ENCODE measurements at regions not wholly inside any gene's neighbourhood (a gene's known extent, or its start where the extent isn't known, plus 50 kb on each side); places are given as distances from the start of the nearest gene placed in this dataset.

DNA sequence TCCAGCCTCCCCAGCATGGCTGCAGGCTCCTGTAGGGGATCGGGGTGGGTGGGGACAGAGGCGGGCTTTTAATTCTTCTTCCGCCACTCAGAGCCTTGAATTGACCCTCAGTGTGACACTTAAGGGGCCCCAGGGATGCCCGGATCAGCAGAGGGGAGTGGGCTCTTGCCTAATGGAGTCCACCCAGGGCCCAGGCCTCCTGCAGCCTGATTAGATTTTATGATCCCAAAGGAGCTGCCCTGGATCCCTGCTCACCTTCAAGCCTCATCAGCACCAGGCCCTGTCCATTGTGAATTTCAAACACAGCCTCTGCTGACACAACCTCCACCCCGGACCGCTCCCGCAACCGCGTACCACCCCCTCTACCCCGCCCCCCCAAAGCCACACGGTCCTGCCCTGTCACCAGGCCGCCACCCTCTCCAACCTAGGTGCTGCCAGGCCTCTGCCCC lies 214.1 kb upstream of the IER5L start:
- CTCF ChIA-PET (ENCODE audit: partially characterized antibody), result interaction anchor here (1.0 to 1.5 kb wide), 4 partner anchors 22 to 219 kb away, joined by 3 to 5 read pairs (median 3); no protein-coding TSS in a partner anchor
- TF ChIP-seq RXRA (IDR thresholded peaks at IDR 0.05; ENCODE audit: insufficient read depth, low read depth, low read length) (no peak), CTCF (IDR thresholded peaks at IDR 0.05; ENCODE audit: control extremely low read depth in 1 of 3, insufficient read depth in 1 of 3, low read depth in 1 of 3, low read length in 3 of 3) (no peak), RFX5 (IDR thresholded peaks at IDR 0.05; ENCODE audit: borderline replicate concordance, low read depth, low read length) (no peak), SIX5 (IDR thresholded peaks at IDR 0.05; ENCODE audit: low read depth, low read length) (no peak), JUN (IDR thresholded peaks at IDR 0.05; ENCODE audit: low read depth, low read length) (no peak), SP1 (IDR thresholded peaks at IDR 0.05; ENCODE audit: low read depth, low read length) (no peak), KDM4A (IDR thresholded peaks at IDR 0.05; ENCODE audit: low read depth, low read length, severe bottlenecking) (no peak), POLR2AphosphoS5 (IDR thresholded peaks at IDR 0.05; ENCODE audit: low read depth, low read length) (no peak), BRCA1 (IDR thresholded peaks at IDR 0.05; ENCODE audit: low read depth, low read length) (no peak), ATF3 (IDR thresholded peaks at IDR 0.05; ENCODE audit: insufficient read depth, low read depth, low read length) (no peak), SUZ12 (IDR thresholded peaks at IDR 0.05; ENCODE audit: low read length) (no peak), TEAD4 (IDR thresholded peaks at IDR 0.05; ENCODE audit: low read depth, low read length) (no peak)

More for the DNA sequence above, 214.1 kb upstream of the IER5L start:
- H2BK12ac ChIP-seq (ENCODE audit: low read depth, low read length), result no peak overlapping the region
- H3K27me3 ChIP-seq (replicated peaks in 1 of 4; ENCODE audit: control insufficient read depth in 3 of 4, extremely low read depth in 1 of 4, insufficient read depth in 3 of 4, low read length in 3 of 4), result peaks cover 0 to 2% (median 0%) of the 10 kb centered on the region in 4 experiments; a peak in 1 of 7 replicates
- 71% methylated on average over 4 of the region's 12 CpGs; no CpG with 5 or more reads in 1 of the 2 experiments for WGBS, 2 experiments (ENCODE audit: extremely low coverage in 1 of 2, insufficient coverage in 1 of 2, insufficient read length in 1 of 2, insufficient replicate concordance in 2 of 2, low coverage in 1 of 2, low lambda C conversion rate in 2 of 2, missing lambda C conversion rate in 1 of 2)
- H3K36me3 ChIP-seq (ENCODE audit: control insufficient read depth in 2 of 4, insufficient read depth in 4 of 4, low read length in 3 of 4), result no peaks in the 10 kb centered on the region
- no peak overlapping the region for H2AK5ac ChIP-seq (ENCODE audit: low read depth, low read length)
- FAIRE-seq (no peak), DNase-seq (ENCODE audit: low read depth in 1 of 2, low spot score in 2 of 2) (no peak)
- H3K79me2 ChIP-seq (ENCODE audit: control insufficient read depth in 1 of 2, insufficient read depth in 2 of 2, low read length in 2 of 2), result no peaks in the 10 kb centered on the region
- H2BK5ac ChIP-seq (ENCODE audit: low read depth, low read length), result no peak overlapping the region
- H3K9ac ChIP-seq (replicated peaks in 1 of 4; ENCODE audit: extremely low read depth in 1 of 4, low read depth in 3 of 4, low read length in 3 of 4), result no peak overlapping the region
- H4K20me1 ChIP-seq (replicated peaks in 1 of 2; ENCODE audit: control insufficient read depth in 1 of 2, insufficient read depth in 2 of 2, low read length in 2 of 2), result no peaks in the 10 kb centered on the region
- H3K79me1 ChIP-seq (ENCODE audit: low read depth, low read length), result no peaks in the 10 kb centered on the region
- no peak overlapping the region for H3K14ac ChIP-seq (ENCODE audit: insufficient read length)
- no peak overlapping the region for H4K8ac ChIP-seq (ENCODE audit: extremely low read depth, insufficient read depth, low read length)
- H3K9me3 ChIP-seq (ENCODE audit: insufficient read depth in 2 of 2, low read depth in 1 of 2, low read length in 1 of 2), result no peaks in the 10 kb centered on the region
- H2BK15ac ChIP-seq (ENCODE audit: low read length), result no peak overlapping the region
- POLR2A ChIA-PET (ENCODE audit: partially characterized antibody), result interaction anchor here (1.4 kb wide), 2 partner anchors 9 to 31 kb away, joined by 3 to 6 read pairs; no protein-coding TSS in a partner anchor
- H3K4me1 ChIP-seq (replicated peaks in 1 of 4; ENCODE audit: control insufficient read depth in 3 of 4, insufficient read depth in 4 of 4, low read length in 3 of 4), result peaks cover 0 to 7% (median 0%) of the 10 kb centered on the region in 4 experiments; a peak in 2 of 7 replicates
- H2BK120ac ChIP-seq (replicated peaks; ENCODE audit: low read depth, low read length), result no peak overlapping the region
- H3K4me2 ChIP-seq (ENCODE audit: insufficient read depth in 1 of 2, low read depth in 2 of 2, low read length in 2 of 2), result no peak overlapping the region
- no peak overlapping the region for H4K91ac ChIP-seq (replicated peaks; ENCODE audit: insufficient read length, low read length)
- no peak overlapping the region for H3K4me3 ChIP-seq (ENCODE audit: extremely low read depth in 1 of 4, insufficient read depth in 2 of 4, low read depth in 3 of 4, low read length in 4 of 4)
- no peak overlapping the region for H3K27ac ChIP-seq (ENCODE audit: low read depth, low read length)
- no peak overlapping the region for H2AFZ ChIP-seq (ENCODE audit: low read length)
- no peak overlapping the region for H3K23ac ChIP-seq (ENCODE audit: insufficient read length)
- H3K18ac ChIP-seq (ENCODE audit: extremely low read depth, low read length), result no peak overlapping the region
- no peak overlapping the region for H3K4ac ChIP-seq (replicated peaks; ENCODE audit: insufficient read length, low read depth, low read length)
- H3K23me2 ChIP-seq (ENCODE audit: low read depth, low read length), result peaks cover 20% of the 10 kb centered on the region; the same call in 1 of the 2 replicates
- no peak overlapping the region for H4K5ac ChIP-seq (ENCODE audit: insufficient read length, low read depth, low read length)
- no peak overlapping the region for H2BK20ac ChIP-seq (ENCODE audit: low read length)
- H3K56ac ChIP-seq (replicated peaks; ENCODE audit: insufficient read length, low read depth, low read length), result no peak overlapping the region
